HG02588 (cell line): ENCODE measurements at regions not wholly inside any gene's neighbourhood (a gene's known extent, or its start where the extent isn't known, plus 50 kb on each side); places are given as distances from the start of the nearest gene placed in this dataset.

ENCODE experiments used
- ATAC-seq: cut with Tn5 transposase; IDR thresholded peaks from one replicate; pipeline ENCODE4 v1.9.1; 2021; ENCODE audit warnings: mild to moderate bottlenecking, moderate library complexity; ENCODE audit not compliant: unreplicated experiment

DNA sequence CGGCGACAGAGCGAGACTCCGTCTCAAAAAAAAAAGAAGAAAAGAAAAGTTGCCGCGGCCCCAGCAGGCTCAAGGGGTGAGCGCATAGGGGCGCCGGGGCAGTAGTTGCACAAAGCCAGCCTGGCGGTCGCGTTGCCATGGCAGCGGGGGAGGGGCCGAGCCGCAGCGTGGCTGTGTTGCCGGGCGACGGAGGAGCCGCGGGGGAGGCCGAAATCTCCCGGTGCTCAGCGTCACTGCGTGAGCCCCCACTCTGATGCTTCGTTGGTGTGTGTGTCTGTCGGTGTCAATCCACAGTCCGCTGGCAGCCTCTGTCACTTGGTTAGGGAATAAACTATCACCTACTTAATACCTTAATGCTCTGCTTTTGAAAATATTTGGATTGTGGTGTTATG is 82.9 kb upstream of the C1QTNF9B start:
- ATAC-seq, result peak; percentile 87

DNA sequence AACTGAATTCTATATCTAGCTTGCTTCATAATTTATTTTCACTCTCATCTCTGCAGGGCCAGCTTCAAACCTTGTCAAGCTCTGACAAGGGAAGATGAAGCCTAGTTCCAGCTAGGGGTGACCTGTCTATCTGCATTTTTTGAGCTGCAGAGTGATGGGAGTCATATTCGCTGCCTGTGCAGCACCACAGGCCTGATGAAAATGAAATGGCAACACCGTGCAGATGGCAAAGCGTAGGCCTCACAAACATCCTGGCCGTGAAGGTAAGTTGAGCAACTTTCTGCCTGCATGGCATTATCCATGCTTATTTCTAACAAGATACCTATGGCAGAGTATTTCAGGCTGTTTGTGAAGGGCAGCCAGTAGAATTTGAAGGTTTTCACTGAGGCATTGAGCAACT is 86.4 kb upstream of the C1QTNF9B start:
- ATAC-seq, result no peak

GRCh38 chr13:23984546-23984945 is 87.2 kb upstream of the C1QTNF9B start:
- ATAC-seq, result no peak

- no peak for ATAC-seq
Observed at GRCh38 chr13:23985060-23985459, 87.8 kb upstream of the C1QTNF9B start.

DNA sequence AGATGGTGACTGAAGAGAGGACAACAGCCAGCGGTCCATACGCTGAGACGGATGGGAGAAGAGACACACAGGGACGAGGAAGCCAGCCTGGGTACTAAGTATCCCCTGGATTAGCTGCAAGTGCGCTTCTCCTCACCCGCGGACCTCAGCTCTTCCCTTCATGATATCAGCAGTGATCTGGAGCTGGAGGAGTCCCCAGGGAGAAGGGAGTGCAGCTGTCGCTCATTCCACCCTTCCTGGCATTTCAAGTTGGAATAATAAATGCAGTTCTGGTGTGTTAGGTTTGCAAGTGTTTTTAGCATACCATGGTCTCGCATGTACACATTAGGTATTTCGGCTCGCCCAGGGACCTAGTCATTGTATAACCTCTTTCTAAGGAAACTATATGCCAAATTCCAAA is 88.5 kb upstream of the C1QTNF9B start:
- ATAC-seq, result no peak

DNA sequence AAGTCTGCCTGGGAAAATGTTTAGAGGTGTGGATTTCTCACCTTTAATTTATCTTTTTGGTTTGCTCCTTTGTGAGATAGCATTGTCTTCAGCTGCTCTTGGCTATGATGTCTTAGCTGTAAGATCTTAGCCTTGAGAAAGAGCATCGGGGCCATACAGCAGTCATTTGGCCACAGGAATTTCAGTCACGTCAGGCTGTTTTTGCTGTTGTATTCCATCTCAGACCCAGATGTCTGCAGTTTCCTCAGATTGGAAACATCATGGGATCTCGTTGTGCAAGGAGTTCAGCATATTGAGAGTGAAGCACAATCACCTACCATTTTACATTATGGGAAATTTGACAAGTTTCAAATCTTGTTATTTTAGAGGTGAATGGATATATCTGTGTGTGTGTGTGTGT is 89.3 kb upstream of the C1QTNF9B start:
- no peak for ATAC-seq

DNA sequence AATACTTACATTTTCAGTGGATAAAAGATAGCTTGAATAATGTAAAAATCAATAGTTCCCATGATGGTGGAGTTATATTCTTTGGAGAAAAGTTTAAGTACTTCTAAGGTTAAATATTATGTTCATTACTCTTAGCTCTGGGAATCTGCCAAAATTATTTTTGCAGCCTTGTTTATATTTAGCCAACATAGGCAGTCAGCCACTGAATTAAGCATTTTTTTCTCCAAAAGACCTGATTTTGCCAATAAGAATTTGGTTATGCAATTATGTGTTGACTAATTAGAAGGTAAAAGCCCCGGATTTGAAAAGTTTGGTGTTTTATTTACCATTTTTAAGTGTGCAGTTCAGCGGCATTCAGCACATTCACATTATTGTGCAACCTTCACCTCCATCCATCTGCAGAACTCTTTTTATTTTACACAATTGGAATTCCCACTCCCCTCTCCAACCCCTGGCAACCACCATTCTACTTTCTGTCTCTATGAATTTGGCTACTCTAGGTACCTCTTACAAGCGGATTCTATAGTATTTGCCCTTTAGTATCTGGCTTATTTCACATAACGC is 90.1 kb upstream of the C1QTNF9B start:
- ATAC-seq, result no peak

DNA sequence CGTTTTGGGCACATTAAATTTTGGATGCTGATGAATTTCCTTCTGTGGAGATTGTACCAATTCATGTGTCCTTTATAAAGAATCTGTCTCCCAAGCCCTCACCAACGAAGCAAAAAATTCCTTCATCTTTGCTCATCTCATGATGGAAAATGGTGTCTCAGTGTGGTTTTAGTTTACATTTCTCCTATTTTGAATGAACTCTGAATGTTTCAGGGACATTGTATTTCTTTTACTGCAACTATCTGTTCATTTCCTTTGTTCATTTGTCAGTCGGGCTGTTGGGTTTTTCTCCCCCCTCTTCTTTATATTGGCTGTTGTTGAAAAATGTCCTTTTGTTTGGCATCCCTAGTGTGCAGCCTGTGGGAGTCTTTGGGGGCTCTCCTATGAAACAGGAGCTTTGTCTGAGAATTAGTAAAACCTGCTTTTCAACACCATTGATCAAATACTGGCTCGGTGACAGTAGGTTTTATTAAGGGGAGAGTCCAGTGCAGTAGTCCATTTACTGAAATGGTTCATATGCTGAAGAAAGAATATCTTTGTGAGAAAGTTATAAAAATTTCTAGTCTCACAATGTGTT is 91.3 kb upstream of the C1QTNF9B start:
- no peak for ATAC-seq

DNA sequence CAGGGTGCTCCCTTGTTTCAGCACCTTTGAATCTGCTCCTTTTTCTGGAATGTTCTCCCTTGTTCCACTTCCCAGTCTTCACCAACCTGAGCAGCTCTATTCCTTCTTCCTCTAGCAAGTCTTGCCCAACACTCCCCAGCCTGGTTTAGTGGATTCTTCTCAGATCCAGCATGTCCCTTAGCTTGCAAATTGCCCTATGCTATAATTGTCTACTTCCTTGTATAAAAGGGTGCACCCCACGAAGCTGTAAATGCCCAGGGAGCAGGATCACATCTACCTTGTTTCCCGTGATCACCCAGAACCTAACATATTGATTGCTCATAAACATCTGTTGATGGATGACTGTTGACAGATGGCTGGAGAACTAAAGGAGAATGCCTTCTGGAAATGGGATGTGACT is 93.2 kb upstream of the C1QTNF9B start:
- no peak for ATAC-seq

GRCh38 chr13:23991119-23991518 is 93.8 kb upstream of the C1QTNF9B start:
- no peak for ATAC-seq

DNA sequence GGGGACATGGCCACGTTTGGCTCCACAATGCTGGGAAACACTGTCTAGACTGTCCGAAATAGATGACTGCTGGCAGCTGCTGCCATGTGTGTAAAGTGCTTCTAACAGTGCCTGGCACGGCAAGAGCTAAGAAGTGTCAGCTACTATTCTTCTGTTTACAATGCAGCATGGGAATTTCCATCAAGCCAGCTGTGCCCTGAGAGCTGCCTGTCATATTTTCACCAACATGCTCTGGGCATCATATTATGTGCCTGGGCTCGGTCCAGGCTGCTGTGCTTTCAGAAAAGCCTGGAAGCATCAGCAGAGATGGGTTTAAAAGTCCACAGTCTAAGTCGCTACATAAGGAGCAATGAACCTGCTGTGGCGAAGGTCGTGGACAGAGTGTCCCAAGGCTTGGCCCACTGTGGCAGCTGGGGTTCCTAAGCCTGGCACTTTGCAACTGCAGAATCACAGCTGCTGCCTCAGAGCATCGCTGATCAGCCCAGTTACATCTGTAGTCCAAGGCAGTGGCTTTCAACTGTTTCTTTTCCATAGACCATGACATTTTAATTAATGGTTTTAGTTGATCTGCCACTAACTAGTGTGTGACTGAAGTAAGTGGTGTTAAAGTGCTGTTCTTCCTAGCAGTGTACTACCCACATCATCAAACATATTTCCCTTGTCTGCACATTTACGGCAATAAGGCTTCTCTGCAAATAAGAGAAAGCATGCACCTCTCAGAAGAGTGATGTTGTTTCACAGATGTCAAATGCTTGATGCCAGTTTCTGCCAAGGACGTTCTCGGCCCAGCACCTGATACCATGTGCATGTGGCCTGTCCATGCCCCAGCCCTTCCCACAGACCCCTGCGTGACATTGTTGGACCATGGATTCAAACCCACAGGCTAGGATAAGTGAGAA is 95.7 kb upstream of the C1QTNF9B start:
- no peak for ATAC-seq

- ATAC-seq, result no peak
Observed at GRCh38 chr13:23993680-23993985, 96.3 kb upstream of the C1QTNF9B start.

DNA sequence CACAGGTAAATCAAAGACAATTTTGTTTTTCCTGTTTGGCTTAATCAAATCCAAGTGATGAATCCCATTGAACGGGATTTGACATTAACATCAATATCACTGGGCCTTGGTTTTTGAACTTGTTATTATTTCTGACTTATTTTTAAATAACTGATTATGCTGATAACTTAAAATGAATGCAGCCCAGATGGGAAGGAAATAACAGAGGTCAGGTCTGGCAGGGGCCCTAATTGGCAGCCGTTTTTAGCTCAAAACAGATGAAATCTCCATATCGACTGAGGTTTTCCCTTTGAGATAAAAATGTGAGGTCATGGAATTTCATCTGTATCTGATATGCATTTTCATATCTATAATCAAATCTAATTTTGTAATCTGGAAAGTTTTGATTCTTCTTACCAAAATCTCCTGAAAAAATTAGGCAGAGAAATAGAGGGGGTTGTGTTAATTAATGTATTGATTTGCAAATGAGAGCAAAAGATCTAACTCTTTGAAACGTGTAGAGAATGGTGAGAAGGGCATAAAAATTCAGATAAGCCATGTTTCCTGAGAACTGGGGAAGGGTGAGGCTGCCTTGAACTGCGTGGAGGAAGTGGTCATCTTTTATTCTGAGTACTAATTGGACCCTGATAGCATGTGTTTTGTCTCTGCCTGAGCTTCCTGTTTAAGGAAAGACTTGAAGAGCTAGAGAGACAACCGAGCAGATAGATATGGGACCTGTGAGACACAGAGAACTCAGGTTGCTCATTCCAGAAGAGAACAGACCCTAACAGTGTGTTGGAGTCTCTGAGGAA is 98.2 kb upstream of the C1QTNF9B start:
- no peak for ATAC-seq

DNA sequence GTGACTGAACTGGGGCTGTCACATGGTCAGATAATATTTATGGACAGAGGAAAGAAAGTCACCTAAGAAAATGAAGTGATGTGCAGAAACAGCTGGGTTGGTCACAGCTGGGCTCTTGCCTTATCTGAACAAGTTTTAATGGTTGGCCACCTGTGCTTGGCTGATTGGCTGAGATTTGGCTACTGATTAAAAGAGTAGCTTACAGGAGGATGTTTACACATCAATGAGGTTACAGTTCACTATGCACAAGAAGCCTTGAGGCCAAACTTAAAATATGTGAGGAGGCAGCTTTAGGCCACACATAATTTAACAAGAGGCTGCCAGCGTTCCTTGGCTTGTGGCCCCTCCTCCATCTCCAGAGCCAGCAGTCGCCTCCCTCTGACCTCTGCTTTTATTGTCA is 99.2 kb upstream of the C1QTNF9B start:
- ATAC-seq, result no peak

- ATAC-seq, result no peak
Observed at GRCh38 chr13:23999424-23999823, 102.1 kb upstream of the C1QTNF9B start.

- no peak for ATAC-seq
Observed at GRCh38 chr13:24002206-24002815, 105.0 kb upstream of the C1QTNF9B start.

GRCh38 chr13:24004142-24004899 is 107.0 kb upstream of the C1QTNF9B start:
- no peak for ATAC-seq

DNA sequence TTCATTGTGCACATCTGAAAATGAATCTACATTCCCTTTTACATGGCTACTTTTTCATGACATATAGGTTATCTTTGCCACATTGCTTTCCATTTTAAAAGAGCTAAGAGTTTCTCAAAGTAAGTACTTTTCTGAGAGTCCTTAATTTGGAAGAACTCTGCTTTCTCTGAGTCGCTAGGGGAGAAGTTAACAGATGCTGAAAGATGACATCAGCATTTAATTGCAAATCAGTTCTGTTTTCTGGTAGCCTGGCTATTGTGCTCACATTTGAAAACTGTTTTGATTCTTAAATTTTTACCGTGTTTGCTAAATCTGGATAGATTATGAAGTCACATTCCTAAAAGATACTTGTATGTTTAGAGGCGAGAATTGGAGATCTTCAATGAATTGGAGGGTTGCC is 107.7 kb upstream of the C1QTNF9B start:
- no peak for ATAC-seq

DNA sequence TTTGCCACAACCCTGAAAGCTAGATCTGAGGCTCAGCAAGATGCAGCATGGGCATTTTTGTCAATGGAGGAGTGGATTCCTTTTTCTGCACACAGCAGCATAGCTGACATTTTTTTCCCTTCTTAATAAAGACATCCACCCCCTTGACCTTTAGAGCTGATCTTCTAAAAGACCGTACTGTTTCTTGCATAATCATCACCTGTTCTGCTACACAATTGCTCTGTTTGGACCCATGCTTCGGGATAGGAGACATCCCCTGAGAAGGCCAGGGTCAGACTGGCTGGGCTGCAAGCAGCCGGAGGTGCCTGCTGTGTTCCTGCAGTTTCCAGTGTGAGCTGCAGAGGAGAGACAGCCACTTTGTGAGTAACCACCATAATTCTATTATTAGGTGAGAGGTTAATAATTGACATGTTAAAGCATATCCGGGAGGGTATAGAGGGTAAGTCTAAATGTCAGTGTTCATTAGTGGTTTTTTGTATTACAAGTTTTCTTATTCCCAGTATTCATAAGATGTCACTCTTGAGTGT is 108.5 kb upstream of the C1QTNF9B start:
- peak; percentile 87 for ATAC-seq

GRCh38 chr13:24006520-24007248 is 109.4 kb upstream of the C1QTNF9B start:
- ATAC-seq, result no peak
